PFSK-1 (cell line): ENCODE measurements at regions not wholly inside any gene's neighbourhood (a gene's known extent, or its start where the extent isn't known, plus 50 kb on each side); places are given as distances from the start of the nearest gene placed in this dataset.

Source experiments
- FOXP2 ChIP-seq: optimal IDR thresholded peaks from 2 replicates; pipeline ENCODE3; 2011; ENCODE audit warnings: borderline replicate concordance, control low read depth, inconsistent platforms; ENCODE audit not compliant: insufficient read depth; ENCODE audit errors: extremely low read length, extremely low read depth
- POLR2AphosphoS5 ChIP-seq: IDR thresholded peaks from 2 replicates; pipeline ENCODE4 v1.6.1; 2012; ENCODE audit warnings: low read depth, mild to moderate bottlenecking, control low read depth, low read length, moderate library complexity
- REST ChIP-seq, 2 experiments: IDR thresholded peaks; 2 replicates each; pipeline versions ENCODE4 v1.6.1 to v1.8.0; 2011 to 2012; ENCODE audit warnings: low read depth in 2 of 2, low read length in 2 of 2, control low read depth in 1 of 2, inconsistent platforms in 1 of 2, mild to moderate bottlenecking in 1 of 2, moderate library complexity in 1 of 2; ENCODE audit not compliant: insufficient read depth in 1 of 2
- SIN3A ChIP-seq: IDR thresholded peaks from 2 replicates; pipeline ENCODE4 v1.6.1; 2012; ENCODE audit warnings: mild to moderate bottlenecking, low read length, moderate library complexity, borderline replicate concordance; ENCODE audit not compliant: insufficient read depth
- TAF1 ChIP-seq: IDR thresholded peaks from 2 replicates; pipeline ENCODE4 v1.6.1; 2012; ENCODE audit warnings: low read length, control low read depth, borderline replicate concordance; ENCODE audit not compliant: insufficient read depth

DNA sequence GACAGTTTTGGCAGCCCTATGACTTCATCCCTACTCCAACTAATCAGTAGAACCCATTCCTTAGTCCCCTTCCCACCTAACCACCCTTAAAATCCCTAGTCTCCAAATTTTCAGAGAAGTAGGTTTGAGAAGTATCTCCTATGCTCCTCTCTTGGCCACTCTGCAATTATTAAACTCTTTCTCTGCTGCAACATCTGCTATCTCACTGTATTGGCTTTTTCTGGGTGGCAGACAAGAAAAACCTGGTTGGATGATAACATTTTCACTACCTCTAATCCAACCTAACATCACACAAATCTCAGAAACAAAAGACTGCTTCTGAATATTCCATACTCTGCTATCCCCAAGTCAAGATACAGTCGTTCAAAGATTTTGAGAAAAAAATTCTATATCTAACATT lies 542.4 kb upstream of the SOX9 start:
- no peak for TF ChIP-seq POLR2AphosphoS5
- TF ChIP-seq REST (IDR thresholded peaks at IDR 0.05; ENCODE audit: insufficient read depth in 1 of 2, low read depth in 2 of 2, low read length in 2 of 2) = no peak
- TF ChIP-seq TAF1 = no peak
- no peak for TF ChIP-seq SIN3A
- no peak for TF ChIP-seq FOXP2
